ENCODE measurements at regions not wholly inside any gene's neighbourhood (a gene's known extent, or its start where the extent isn't known, plus 50 kb on each side); places are given as distances from the start of the nearest gene placed in this dataset.

DNA sequence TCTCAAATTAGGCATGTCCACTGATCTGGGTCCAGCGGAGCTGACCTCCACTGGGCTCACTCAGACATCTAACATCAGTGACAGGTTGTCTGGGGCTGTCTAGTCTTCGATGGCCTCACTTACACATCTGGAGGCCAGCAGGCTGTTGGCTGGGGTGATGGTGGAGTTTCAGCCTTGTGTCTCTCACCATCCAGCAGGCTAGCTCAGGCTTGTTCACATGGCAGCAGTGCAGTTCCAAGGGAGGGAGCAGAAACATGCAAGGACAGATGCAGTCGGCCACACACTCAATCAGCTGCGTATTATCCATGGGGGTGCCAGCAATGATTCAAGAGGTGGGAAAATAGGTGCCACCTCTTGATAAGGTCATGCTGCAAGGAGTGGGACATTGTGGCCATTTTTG lies 292.5 kb downstream of the SHQ1 start:
- peaks cover 9% of the 10 kb centered on the region for H3K27me3 Mint-ChIP-seq (ENCODE audit: low read depth, poor library complexity)
- DNase-seq: no peak
- H3K27ac Mint-ChIP-seq: no peak overlapping the region
- no peaks in the 10 kb centered on the region for H3K36me3 Mint-ChIP-seq (ENCODE audit: low read depth)
- peaks cover 6% of the 10 kb centered on the region for H3K4me1 Mint-ChIP-seq
- TF ChIP-seq, protein P1, sequence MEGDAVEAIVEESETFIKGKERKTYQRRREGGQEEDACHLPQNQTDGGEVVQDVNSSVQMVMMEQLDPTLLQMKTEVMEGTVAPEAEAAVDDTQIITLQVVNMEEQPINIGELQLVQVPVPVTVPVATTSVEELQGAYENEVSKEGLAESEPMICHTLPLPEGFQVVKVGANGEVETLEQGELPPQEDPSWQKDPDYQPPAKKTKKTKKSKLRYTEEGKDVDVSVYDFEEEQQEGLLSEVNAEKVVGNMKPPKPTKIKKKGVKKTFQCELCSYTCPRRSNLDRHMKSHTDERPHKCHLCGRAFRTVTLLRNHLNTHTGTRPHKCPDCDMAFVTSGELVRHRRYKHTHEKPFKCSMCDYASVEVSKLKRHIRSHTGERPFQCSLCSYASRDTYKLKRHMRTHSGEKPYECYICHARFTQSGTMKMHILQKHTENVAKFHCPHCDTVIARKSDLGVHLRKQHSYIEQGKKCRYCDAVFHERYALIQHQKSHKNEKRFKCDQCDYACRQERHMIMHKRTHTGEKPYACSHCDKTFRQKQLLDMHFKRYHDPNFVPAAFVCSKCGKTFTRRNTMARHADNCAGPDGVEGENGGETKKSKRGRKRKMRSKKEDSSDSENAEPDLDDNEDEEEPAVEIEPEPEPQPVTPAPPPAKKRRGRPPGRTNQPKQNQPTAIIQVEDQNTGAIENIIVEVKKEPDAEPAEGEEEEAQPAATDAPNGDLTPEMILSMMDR (IDR thresholded peaks at IDR 0.05): no peak
- no peak overlapping the region for H3K4me3 Mint-ChIP-seq
- peaks cover 32% of the 10 kb centered on the region for H3K9me3 Mint-ChIP-seq

- peaks cover 9% of the 10 kb centered on the region for H3K27me3 Mint-ChIP-seq (ENCODE audit: low read depth, poor library complexity)
- H3K4me1 Mint-ChIP-seq: peaks cover 13% of the 10 kb centered on the region
- peaks cover 32% of the 10 kb centered on the region for H3K9me3 Mint-ChIP-seq
- no peaks in the 10 kb centered on the region for H3K36me3 Mint-ChIP-seq (ENCODE audit: low read depth)
- DNase-seq: no peak
- no peak overlapping the region for H3K27ac Mint-ChIP-seq
- H3K4me3 Mint-ChIP-seq: no peak overlapping the region
- TF ChIP-seq, protein P1 (IDR thresholded peaks at IDR 0.05): no peak
Measured at GRCh38 chr3:72554689-72555088, 293.6 kb downstream of the SHQ1 start.

DNA sequence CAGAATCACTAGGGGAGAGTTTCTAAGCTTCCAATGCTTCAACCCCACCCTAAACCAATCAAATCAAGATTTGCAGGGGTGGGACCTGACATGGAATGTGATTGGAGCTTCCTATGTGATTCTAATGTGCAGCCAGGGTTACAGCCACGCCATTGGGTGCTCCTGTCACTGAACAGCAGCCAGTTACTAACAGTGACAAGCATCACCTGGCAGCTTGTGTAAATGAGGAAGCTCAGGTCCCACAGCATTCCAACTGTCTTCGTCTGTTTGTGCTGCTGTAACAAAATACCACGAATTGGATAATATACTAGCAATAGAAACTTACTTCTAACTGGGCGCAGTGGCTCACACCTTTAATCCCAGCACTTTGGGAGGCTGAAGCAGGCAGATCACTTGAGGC lies 294.9 kb downstream of the SHQ1 start:
- peaks cover 22% of the 10 kb centered on the region for H3K4me1 Mint-ChIP-seq

DNA sequence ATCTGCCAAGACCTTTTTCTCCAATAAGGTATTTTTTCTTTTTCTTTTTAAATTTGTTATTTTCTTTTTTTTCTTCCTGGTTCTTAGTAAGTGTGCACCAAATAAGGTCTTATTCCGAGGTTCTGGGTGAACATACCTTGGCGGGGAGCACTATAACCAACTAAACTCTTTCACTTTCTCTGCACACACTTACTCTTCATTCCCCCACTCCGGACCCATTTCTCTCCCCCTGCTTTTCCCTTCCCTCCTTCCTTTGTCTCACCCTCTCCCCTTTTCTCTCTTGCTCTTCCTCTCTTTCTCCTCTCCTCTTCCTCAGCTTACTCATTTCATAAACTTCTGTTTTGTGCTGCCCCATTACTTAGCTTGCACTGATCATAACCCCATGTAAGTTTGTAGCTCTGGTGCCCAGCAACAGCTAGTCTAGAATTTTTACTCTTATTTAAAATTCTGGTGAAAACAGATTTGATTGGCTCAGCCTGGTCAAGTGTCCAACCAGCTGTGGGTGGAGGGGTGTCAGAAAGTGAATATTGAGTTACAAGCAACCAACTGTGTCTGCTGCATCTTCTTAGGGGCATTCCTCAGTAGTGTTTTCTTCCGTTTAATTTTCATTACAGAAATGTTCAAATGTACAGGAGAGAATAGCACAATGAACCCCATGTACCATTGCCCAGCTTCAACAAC lies 297.5 kb downstream of the SHQ1 start:
- H3K9me3 Mint-ChIP-seq: peaks cover 8% of the 10 kb centered on the region

More for the DNA sequence above, 294.9 kb downstream of the SHQ1 start:
- peaks cover 27% of the 10 kb centered on the region for H3K9me3 Mint-ChIP-seq
- no peak for DNase-seq
- no peak overlapping the region for H3K4me3 Mint-ChIP-seq
- peaks cover 6% of the 10 kb centered on the region for H3K27me3 Mint-ChIP-seq (ENCODE audit: low read depth, poor library complexity)
- no peaks in the 10 kb centered on the region for H3K36me3 Mint-ChIP-seq (ENCODE audit: low read depth)
- no peak overlapping the region for H3K27ac Mint-ChIP-seq
- TF ChIP-seq, protein P1 (IDR thresholded peaks at IDR 0.05): no peak

DNA sequence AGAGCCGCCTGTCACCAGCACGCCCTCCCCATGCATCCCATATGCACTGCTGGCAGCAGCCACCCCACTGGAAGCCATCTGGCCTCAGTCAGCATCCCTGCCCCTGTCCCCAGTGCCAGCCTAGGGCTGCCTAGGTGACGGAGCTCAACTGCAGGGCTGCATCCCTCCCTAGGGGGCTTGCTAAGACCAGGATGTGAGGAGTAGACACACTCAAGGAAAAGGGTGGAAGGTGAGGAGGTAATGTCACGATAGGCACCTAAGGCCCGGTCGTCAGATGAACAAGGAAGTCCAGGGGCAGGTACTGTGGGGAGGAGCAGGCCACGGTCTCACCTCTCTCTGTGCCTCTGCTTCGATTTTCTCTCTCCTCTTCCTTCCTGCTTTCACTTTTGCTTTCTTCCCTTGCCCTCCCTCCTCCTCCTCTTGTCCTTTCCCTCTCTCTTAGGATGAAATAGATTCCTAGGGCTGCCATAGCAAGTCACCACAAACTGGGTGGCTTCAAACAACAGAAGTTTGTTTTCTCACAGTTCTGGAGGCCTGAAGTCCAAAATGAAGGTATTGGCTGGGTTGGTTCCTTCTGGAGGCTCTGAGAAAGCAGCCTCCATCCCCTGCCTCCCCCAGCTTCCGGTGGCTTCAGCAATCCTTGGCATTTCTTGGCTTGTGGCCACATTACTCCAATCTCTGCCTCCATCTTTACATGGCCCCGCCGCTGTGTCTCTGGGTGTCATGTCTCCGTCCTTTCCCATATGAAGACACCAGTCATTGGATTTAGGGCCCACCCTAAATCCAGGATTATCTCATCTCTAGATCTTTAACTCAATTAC lies 298.3 kb downstream of the SHQ1 start:
- no peak overlapping the region for H3K27ac Mint-ChIP-seq
- no peaks in the 10 kb centered on the region for H3K36me3 Mint-ChIP-seq (ENCODE audit: low read depth)
- DNase-seq: no peak
- no peaks in the 10 kb centered on the region for H3K27me3 Mint-ChIP-seq (ENCODE audit: low read depth, poor library complexity)
- peaks cover 22% of the 10 kb centered on the region for H3K4me1 Mint-ChIP-seq
- no peak overlapping the region for H3K4me3 Mint-ChIP-seq
- TF ChIP-seq, protein P1 (IDR thresholded peaks at IDR 0.05): no peak
- H3K9me3 Mint-ChIP-seq: peaks cover 4% of the 10 kb centered on the region

More for the DNA sequence above, 297.5 kb downstream of the SHQ1 start:
- H3K36me3 Mint-ChIP-seq (ENCODE audit: low read depth): no peaks in the 10 kb centered on the region
- DNase-seq: no peak
- H3K27ac Mint-ChIP-seq: no peak overlapping the region
- H3K27me3 Mint-ChIP-seq (ENCODE audit: low read depth, poor library complexity): peaks cover 2% of the 10 kb centered on the region
- no peak overlapping the region for H3K4me3 Mint-ChIP-seq
- peaks cover 22% of the 10 kb centered on the region for H3K4me1 Mint-ChIP-seq
- TF ChIP-seq, protein P1 (IDR thresholded peaks at IDR 0.05): no peak
